HG03565 (cell line): ENCODE measurements at regions not wholly inside any gene's neighbourhood (a gene's known extent, or its start where the extent isn't known, plus 50 kb on each side); places are given as distances from the start of the nearest gene placed in this dataset.

Experiments
- ATAC-seq: cut with Tn5 transposase; IDR thresholded peaks from one replicate; pipeline ENCODE4 v1.9.1; 2021; ENCODE audit warnings: mild to moderate bottlenecking, moderate library complexity; ENCODE audit not compliant: unreplicated experiment

GRCh38 chr5:124997186-124997893 is 250.9 kb upstream of the ZNF608 start:
- no peak for ATAC-seq

- ATAC-seq: no peak
Observed at GRCh38 chr5:124998520-124998919, 252.1 kb upstream of the ZNF608 start.

DNA sequence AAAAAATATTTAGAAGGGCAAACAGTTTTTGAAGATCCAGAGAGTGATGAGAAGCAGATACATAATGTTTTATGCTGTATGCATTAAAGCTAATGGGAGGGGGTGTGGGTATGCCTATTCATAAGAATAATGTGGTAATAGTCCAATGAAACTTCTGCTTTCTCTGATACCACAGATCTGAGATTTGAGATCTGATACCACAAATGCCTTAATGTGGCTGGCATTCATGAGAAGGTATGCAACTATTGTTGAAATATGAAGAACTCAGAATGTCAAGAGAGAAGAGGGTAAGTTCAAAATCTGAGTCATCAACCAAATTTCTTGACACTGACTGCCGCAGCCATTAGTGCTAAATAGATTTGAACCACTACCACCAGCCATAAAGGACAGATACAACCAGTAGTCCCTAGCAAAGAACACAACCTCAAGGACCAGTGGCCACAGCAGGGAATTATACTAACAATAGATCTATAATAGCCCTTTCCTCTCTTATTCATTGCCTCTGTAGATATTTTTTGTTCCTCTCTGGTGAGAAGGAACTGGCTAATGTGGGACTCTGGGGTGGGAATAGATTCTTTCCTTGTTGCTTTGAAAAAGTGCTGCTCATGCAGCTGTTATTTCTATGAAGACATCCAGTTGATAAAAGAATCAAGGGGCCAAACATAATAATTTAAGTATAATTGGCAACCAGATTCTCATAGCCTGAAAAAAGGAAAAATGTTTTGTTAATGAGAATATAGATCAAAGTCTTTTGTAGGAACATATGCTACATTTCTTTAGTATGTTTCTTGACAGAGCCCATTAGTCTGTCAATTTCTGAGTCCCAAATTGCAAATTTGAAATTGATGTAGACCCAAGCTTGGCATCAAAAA is 256.5 kb upstream of the ZNF608 start:
- ATAC-seq: peak; percentile 33

GRCh38 chr5:125004009-125004408 is 257.6 kb upstream of the ZNF608 start:
- no peak for ATAC-seq

DNA sequence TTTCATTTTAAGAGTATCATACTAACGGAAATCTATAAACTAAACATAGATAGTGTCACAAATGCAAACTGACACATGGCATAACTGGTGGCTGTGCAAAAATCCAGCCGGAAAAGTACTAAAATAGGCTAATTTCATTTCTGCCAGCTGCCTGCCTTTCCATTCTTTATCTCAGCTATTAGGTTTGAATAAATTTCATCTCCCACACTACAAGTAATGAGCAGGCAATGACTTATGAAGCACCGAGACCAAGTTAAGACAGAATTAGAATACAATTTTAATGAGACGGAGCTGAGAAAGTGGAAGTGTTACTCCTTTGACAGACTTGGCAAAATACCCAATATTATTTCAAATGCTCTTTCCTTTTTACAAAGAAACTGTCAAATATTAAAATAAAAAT is 258.8 kb upstream of the ZNF608 start:
- no peak for ATAC-seq

GRCh38 chr5:125006011-125006685 is 259.7 kb upstream of the ZNF608 start:
- ATAC-seq: peak; percentile 39

GRCh38 chr5:125010356-125010755 is 263.9 kb upstream of the ZNF608 start:
- no peak for ATAC-seq

DNA sequence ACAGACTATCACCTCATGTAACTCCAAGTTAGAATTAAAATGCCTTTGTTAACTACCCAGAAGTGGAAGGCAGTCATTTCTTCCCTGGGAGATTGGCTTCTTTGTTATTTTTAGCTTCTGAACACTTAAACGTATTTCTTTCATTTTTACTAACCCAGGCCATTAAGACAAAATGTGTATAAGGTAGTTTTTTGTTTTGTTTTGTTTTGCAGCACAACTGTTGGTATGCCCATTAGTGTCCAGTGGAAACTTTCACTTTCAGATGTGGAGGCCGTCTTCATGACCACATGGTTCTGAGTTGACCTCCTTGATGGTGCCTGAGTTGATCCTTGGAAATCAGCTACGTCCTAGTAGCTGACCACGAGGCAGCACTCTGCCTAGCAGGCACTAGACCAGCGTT is 264.6 kb upstream of the ZNF608 start:
- ATAC-seq: peak; percentile 57

DNA sequence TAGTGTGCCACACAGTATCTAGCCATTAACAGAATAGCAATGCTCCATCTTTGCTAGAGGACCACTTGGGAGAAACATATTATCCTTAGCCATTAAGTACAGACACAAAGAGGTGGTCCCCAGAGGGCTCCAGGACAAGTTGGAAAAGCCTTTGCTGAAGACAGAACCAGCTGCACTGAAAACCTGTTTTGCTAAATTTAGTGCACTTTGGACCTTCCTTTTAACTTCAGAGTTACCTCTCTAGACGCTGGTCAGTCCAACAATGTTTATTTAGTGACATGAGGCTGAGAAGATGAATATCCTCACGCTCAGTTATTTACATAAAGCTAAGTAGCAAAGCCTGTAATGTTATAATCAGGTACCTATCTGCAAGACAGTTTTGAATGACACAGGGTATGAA is 265.0 kb upstream of the ZNF608 start:
- peak; percentile 7 for ATAC-seq

DNA sequence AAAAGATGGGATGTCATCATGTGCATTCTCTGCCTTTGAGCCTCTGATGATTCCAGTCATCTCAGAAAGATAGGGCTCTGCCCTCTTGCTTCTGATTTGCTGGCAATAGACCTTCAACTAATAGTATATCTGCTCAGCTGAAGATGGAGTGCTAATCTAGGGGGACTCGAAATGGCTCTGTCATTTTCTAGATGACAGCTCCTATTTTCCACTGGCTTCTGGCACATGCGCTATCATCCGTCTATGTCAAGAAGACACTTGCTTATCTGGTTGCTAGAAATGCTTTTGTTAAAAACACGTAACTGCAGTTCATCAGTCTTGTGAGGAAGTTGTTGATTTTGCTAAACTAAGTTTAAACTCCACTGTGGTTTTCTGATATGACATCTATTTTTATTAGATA is 265.5 kb upstream of the ZNF608 start:
- no peak for ATAC-seq

DNA sequence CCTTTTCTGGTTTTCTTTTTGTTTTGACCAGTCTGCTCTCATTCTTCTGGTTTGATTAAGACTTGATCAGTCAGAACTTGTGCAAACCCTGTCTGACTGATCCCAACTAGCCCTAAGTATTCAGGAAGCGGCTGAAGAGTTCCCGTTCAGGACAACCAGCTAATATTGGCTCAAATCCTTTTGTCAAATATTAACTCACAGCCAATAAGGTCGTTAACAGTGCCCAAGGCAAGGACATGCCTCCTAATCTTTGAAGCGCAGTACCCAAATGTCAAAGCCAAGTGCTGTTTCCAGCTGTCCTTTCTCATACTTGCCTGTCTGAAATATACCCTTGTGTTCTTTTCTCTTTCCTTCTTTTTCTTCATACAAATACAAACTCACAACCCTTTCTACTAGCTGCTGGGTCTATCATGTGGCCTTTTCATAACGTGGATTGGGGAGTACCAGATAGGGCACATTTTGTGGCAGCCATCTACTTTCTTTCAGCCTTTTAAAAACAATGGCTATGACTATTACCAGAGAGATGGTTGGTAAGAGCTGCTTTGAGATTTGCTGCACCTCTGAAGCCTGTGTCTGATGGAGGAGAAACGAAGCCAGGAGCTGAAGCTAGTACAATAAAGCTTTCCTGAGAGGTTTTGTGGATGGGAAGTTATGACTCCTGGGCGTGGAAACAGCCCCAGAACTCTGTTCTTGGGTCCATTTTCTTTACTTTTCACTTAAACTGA is 266.4 kb upstream of the ZNF608 start:
- ATAC-seq: no peak

GRCh38 chr5:125014202-125014601 is 267.8 kb upstream of the ZNF608 start:
- ATAC-seq: no peak

GRCh38 chr5:125017796-125018195 is 271.4 kb upstream of the ZNF608 start:
- no peak for ATAC-seq

GRCh38 chr5:125023673-125024072 is 277.2 kb upstream of the ZNF608 start:
- no peak for ATAC-seq

- no peak for ATAC-seq
Observed at GRCh38 chr5:125026867-125027731, 280.7 kb upstream of the ZNF608 start.

GRCh38 chr5:125032286-125032685 is 285.8 kb upstream of the ZNF608 start:
- no peak for ATAC-seq

- ATAC-seq: no peak
Observed at GRCh38 chr5:125033602-125034001, 287.2 kb upstream of the ZNF608 start.

DNA sequence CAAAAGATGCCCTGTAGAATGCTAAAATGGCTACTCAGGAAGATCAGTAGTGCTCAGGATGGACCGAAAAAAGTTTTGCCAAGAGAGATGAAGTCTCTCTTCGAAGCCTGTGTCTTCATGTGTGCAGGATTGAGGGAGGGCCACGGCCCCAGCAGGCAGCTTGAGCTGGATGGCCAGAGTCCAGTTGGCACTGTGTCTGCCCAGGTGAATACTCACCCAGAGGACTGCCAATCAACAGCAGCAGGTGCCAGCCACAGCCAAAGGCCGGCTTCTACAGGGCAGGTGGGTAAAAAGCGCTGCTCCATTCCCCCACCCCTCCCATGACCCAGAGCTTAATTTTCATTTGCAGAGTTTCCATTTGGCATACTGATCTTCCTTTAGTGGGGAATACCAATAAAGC is 287.9 kb upstream of the ZNF608 start:
- no peak for ATAC-seq

GRCh38 chr5:125036494-125036893 is 290.1 kb upstream of the ZNF608 start:
- ATAC-seq: no peak

- no peak for ATAC-seq
Observed at GRCh38 chr5:125037020-125037419, 290.6 kb upstream of the ZNF608 start.
